Endometrial microvascular endothelial cells (primary cell): ENCODE measurements at regions not wholly inside any gene's neighbourhood (a gene's known extent, or its start where the extent isn't known, plus 50 kb on each side); places are given as distances from the start of the nearest gene placed in this dataset.
"Not testable (repeated sequence)": the region's sequence is repeated elsewhere in the genome, so short reads cannot be mapped to it uniquely, and the experiment has no call there.

ENCODE experiments used
- in situ Hi-C: cut with HindIII; loops from 2 replicates; pipeline ENCODE4 v1.10.0; 2017; ENCODE audit warnings: low sequenced_read_pairs, low pct_unique_long_range_greater_than_20kb; ENCODE audit errors: inconsistent ontology term

DNA sequence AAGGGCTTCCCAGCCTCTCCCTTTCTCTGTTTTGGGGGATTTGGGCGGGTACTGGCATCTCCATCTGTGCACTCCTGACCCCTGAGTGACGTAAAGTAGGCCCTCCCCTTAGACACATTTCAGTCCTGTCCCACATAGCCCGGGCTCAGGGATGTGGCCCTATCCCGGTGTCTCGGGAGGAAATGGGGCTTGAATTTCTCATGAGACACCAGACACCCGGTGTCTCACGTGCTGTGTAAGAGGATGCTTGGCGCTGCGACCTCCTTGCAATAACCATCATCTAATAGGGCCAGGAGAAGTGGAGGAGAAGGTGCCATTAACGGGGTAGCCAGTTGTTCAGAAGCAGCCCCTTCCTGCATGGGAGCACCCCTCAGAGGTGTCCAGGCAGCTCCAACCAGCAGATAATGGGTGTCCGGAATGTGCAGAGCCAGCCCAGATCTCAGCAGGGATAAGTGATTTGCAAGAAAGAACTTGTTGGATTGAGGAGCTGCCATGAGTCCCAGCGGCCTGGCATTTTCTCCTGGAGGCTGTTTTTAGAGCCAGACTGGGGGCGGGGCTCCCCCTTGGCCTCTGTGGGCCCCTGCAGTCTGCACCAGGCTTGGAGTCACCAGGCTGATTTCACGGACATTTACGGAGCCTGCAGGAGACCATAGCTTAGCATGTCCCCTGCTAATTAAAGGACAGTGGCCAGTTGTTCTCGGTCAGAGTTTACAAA is 372.0 kb downstream of the PREX1 start:
- in situ Hi-C loops, result no loop called here

DNA sequence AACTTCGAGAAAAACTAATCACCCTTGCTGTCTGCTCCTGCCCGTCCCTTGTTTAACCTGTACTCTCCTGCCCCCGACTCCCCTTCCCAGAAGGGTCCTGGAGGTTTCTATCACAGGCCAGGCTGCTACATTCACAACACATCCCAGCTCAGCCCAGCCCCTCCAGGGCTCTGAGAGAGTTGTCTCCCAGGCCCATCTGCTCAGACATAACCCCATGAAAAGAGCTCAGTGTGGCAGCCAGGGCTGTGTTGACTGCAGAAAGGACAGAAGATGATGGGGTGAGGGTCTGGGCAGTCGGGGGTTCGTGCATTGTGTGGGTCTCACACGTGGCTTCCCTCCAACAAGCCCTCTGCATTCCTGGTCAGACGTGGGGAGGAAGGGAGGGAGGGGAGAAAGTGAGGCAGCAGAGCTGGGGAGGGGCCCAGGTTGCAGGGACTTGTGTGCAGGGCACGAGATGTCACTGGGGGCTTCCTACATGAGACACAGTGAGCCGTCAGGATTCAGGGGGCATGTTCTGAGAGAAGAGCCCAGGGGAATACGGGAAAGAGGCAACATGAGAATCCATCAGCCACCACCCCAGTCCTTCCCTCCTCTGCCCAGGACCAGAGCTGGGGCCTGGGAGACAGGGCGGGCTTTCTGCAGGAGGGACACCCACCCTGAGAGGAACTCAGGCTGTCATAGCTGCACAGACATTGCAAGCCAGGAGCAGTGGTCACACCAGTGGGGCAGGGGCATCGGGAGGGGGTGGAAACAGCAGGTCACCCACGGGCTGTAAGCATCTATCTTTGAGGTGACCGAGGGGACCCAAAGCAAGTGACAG is 372.9 kb downstream of the PREX1 start:
- in situ Hi-C loops, result no loop called here

DNA sequence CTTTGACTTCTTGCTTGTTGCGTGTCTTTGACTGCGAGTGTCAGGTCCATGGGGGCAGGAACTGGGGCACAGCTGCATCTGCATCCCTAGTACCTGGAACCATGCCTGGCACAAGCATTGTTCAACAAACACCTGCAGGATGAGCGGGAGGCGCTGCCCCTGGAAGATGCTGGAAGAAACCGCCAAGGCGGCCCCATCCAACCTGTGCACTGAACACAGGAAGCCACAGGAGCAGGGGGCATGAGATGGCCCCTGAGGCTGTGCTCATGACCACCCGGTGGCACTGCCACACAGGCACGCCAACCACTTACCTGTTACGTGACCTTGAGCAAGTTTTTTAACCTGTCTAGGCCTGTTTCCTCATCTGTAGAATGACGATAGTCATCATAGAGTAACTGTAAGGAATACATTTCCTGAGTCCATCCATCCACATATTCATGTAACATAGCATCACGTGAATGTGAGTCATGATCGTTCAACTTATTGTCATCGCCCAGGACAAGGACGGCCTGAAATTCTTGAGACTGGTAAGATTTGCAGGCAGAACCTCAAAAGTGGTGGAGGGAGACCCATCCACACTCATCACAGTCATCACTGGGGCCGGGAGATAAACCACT is 374.2 kb downstream of the PREX1 start:
- in situ Hi-C loops, result no loop called here

DNA sequence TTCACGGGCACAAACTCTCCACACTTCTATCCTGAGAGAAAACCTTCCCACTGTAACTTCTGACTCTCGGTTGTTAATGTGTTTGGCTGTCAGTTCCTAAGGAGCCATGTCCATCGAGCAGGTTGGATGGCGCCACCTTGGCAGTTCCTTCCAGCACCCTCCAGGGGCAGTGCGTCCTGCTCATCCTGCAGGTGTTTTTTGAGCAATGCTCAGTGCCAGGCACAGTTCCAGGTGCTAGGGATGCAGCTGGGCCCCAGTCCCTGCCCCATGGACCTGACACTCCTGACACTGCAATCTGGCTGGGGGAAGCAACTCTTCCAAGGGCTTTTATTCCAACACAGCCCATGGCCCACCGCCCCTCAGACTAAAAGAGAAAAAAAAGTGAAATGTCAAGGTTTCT is 376.4 kb downstream of the PREX1 start:
- in situ Hi-C loops, result no loop called here

DNA sequence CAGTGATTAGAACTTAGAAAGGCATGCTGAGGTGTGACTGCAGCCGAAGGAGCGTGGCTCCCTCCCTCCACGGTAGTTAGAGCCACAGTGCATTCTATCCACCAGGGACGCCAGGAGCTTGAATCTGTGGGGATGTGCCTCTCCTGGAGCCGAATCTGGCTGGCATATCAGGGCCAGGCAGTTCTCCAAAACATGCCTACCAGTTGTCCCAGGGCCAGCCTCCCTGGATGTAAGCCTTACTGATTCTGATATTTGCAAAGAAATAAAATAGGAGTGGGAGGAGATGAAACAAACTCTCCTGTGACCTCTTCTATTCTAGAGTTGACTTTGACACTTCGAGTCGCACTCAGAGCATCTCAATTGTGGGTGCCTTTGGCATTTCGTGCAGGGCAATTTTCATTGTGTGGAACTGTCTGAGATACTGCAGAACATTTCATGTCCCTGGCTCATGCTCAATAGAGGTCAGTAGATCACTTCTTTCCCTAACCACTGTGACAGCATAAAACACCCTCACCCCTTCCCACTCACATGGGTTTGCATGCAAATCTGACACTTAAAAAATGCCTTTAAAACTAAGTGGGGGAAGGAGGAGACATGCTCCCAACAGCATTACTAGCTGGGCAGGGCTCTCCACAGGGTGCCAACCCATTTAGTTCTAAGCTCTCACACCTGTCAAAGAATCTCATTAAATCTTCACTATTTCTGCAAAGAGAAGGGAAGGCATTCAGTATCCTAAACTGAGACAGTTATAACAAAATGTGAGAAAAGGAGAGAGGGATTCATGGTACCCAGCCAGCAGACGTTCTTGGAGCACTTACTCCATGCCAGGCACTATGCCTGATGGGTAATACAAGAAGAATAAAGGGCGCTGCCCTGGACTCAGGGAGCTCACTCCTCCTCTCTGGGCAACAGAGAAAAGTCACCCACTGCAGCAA is 378.9 kb downstream of the PREX1 start:
- in situ Hi-C loops, result no loop called here

DNA sequence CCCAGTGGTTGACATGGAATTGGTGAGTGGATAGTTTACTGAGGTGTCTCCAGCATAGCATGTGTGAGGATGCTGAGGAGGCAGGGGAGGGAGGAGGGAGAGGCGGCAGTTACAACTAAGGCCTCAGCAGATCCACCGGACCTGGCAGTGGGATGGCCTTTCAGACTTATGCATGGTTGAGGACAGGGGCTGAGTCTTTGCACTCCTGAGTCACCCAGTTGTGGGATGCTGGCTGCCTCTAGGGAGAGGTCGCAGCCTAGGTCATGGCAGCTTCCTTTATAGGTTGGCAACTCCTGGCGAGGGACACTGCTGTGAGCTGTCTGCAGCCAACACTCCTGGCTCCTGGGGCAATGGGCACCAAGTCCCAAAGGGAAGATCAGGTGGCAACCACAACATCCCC is 380.3 kb downstream of the PREX1 start:
- in situ Hi-C loops, result no loop called here

DNA sequence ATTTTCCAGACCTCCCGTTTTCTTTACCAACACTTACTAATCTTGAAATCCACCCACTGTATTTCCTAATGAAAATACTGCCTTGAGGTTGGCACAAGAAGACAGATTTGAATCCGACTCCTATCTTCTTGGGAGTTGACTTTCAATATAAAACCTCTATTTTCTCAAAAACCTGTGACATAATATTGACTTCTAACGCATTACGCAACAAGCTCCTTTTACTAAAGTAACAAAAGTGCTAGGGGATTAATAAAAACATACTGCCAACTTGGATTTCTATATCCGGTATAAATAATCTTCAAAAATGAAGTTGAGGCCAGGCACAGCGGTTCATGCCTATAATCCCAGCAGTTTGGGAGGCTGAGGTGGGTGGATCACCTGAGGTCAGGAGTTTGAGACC is 382.0 kb downstream of the PREX1 start:
- in situ Hi-C loops, result no loop called here

DNA sequence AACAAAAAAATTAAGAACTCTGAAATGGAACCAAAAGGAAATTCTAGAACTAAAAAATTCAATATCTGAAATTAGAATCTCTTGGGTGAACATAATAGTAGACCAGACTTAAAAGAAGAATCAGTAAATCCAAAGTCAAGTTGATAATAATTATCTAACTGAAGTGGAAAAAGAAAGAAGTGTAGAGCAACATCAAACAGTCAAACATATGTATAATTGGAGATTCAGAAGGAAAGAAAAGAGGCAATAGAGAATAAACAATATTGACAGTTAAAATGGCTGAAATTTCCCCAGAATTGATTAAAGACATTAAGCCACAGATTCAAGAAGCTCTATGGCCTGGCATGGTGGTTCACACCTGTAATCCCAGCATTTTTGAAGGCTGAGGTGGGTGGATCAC is 383.6 kb downstream of the PREX1 start:
- in situ Hi-C loops, result no loop called here

DNA sequence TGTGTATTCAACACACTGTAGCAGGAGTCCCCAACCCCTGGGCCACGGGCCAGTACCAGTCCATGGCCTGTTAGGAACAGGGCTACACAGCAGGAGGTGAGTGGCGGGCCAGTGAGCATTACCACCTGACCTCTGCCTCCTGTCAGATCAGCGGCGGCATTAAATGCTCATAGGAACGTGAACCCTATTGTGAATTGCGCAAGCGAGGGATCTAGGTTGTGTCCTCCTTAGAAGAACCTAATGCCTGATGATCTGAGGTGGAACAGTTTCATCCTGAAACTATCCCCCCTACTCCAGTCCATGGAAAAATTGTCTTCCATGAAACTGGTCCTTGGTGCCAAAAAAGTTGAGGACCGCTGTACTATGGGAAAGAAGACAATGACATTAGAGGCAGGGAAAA is 386.9 kb downstream of the PREX1 start:
- in situ Hi-C loops, result no loop called here

DNA sequence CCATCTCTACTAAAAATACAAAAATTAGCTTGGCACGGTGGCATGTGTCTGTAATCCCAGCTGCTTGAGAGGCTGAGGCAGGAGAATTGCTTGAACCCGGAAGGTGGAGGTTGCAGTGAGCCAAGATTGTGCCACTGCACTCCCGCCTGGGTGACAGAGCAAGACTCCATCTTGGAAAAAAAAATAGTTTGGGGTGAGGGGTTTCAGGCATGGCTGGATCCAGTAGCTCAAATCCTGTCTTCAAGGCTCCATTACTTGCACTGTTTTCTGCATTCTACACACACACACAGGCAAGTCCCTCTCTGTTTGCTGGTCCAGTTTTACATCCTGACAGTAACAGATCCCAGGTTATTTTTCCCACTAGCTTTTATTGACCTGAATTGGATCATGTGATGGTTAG is 387.5 kb downstream of the PREX1 start:
- in situ Hi-C loops, result not testable (repeated sequence)

DNA sequence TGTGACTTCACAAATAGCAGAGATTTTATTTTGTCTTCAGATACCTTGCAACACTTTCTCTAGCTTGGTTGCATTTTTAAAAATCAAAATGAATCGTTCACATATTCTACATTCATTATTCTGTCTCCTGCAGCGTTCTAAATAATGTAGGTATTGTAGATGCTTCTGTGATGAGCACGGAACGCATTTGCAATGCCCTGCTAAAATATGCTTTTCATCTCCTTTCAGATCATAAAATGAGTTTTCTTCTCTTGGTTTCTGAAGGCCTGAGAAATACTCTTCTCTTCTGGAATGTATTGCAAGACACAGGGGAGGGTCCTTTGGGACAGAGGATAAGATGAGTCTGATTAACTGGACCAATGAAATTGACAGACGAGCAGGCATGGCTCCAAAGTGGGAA is 390.7 kb downstream of the PREX1 start:
- in situ Hi-C loops, result no loop called here

DNA sequence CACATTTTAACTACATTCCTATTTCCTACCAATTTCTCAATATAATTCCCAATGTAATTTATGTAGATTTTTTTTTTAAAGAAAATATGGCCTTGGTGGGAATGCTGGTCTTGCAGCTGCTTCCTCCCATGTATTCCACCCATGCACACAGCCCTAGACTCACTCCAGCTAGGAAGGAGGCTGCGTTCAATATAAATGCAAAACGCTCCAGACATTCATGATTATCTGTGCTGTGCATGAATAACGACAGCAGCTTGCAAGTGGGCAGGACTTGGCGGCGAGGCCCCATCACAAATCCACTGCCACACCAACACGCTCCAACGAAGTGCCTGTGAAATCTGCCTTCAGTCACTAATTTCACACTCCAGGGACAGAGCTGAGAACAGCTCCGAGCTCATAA is 391.2 kb downstream of the PREX1 start:
- in situ Hi-C loops, result not testable (repeated sequence)

DNA sequence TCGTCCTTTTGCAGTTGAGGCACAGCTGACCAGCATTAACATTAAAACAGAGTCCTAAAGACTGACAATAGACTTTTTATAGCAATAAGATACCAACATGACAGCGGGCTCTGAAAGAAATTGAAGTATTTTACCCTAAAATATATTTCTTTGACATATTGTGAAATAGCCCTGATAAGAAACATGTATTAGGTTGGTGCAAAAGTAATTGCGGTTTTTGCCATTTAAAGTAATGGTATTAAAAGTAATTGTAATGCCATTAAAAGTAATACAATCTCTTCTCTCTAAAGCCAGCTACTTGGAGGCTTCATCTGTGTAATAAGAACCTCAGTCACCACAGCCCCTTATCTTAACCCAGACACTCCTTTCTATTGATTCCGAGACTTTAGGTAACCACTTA is 394.6 kb downstream of the PREX1 start:
- in situ Hi-C loops, result no loop called here

DNA sequence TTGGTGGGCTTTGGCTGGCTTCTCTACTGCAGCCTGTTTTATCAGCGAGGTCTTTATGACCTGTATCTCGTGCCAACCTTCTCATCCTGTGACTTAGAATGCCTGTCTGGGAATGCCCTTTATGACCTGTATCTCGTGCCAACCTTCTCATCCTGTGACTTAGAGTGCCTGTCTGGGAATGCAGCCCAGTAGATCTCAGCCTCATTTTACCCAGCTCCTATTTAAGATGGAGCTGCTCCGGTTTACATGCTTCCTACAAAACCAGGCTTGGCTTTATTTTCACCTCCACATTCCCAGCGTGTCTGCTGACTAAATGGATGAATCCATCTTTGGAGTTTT is 395.3 kb downstream of the PREX1 start:
- in situ Hi-C loops, result no loop called here

DNA sequence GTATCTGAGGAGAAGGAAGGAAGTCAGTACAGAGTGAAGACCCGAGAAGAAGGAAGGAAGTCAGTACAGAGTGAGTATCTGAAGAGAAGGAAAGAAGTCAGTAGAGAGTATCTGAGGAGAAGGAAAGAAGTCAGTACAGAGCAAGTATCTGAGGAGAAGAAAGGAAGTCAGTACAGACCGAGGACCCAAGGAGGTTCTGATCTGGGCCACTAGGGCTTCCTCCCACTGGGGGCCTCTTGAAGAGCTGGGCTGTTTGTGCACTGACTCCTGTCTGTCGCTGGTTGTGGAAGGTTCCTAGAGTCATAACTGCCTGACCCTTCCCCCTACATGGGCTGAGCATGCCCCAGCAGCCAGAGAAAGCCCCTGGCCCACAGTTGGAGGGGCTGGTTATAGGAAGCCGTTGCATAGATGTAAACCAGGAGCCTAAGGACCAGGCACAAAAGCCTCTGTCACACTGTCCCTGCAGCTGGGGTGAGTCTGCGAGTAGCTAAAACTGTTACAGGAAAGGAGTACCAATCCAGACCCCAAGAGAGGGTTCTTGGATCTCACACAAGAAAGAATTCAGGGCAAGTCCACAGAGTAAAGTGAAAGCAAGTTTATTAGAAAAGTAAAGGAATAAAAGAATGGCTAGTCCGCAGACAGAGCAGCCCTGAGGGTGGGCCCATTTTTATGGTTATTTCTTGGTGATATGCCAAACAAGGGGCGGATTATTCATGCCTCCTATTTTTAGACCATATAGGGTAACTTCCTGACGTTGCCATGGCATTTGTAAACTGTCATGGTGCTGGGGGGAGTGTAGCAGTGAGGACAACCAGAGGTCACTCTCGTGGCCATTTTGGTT is 395.9 kb downstream of the PREX1 start:
- in situ Hi-C loops, result no loop called here

DNA sequence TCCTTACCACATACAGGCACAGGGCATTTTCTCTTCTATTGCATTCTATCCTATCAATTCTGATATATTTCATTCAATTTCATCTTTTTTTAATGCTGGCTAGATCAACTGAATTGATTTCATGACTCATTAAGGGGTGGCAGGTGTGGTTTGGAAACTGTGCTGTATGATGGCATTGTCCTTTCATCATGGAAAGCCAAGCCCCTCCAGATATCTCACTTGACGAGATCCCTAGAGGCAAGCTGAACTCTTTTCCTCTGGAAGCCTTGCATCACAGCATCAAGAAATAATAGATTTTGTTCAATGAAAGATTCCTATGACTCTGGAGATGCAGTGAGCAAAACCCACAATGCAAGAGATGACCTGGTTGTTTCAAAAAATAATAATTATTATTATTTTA is 401.2 kb downstream of the PREX1 start:
- in situ Hi-C loops, result no loop called here

DNA sequence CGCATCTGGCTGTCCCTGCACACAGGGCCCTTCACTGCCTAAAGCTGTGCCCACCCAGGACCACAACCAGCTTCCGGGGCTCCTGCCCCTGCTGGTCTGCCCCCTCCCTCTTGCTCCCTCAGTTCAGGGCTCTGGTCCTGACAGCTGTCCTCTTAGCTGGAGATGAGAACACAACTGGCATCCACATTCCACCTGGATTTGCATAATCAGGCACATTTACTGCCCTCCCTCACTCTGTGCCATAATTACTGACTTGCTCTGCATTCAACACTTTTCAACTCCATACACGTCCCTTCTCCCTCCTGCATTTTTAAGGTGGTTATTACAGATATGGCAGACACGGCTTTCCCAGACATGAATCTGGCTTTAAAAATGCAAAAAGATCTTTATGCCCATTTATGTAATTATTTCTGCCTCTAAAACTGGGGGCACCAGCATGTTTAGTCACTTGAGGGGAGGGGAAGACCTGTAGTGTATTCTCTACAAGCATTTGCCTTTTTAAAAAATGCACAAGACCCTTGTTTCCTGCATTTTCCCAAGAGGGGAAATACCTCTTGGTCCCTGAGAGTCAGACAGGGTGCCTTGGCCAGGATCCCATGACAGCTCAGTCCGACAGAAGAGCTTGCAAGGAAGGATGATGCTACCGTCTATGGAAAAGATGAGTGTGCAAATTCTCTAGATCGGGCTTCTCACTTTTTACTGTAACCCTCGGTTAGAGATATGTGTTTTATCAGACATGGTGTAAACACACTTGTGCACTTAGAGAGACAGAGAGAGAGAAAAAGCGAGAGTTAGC is 401.8 kb downstream of the PREX1 start:
- in situ Hi-C loops, result no loop called here

DNA sequence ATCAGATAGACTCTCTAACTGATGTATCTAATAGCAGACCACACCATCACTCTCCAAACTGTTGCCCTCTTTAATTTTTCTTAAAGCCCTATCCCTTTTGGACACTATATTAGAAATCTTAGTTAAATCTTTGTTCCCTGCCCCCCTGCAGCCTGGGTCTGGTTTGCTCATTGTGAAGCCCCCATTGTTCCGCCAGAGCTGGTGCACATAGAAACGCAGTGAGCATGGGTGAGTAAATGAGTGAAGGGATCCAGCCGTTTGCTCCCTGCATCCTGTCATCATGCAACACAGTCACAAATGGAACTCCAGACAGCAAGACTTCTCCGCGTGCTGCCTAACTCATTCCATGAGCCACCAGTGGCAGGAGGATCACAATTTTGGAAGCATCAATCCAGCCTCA is 402.5 kb downstream of the PREX1 start:
- in situ Hi-C loops, result no loop called here
